PC-3 (cell line): ENCODE measurements at regions not wholly inside any gene's neighbourhood (a gene's known extent, or its start where the extent isn't known, plus 50 kb on each side); places are given as distances from the start of the nearest gene placed in this dataset.

Experiments
- EZH2 ChIP-seq: fragments of 300-600 bp; sonication (generic); IDR thresholded peaks from one replicate; pipeline ENCODE4 v1.6.1; 2017; ENCODE audit warnings: antibody characterized with exemption, mild to moderate bottlenecking, low read length; ENCODE audit not compliant: unreplicated experiment
- EZH2phosphoT487 ChIP-seq: fragments of 300-600 bp; sonication (generic); IDR thresholded peaks from 2 replicates; pipeline ENCODE4 v1.6.1; 2018; ENCODE audit warnings: mild to moderate bottlenecking, antibody characterized with exemption, low read length, borderline replicate concordance
- TF ChIP-seq, protein P1 (sequence below): fragments of 300-600 bp; sonication (generic); conservative IDR thresholded peaks from 2 replicates; pipeline ENCODE4 v1.5.1; 2017; ENCODE audit warnings: antibody characterized with exemption, low read depth, mild to moderate bottlenecking, low read length

DNA sequence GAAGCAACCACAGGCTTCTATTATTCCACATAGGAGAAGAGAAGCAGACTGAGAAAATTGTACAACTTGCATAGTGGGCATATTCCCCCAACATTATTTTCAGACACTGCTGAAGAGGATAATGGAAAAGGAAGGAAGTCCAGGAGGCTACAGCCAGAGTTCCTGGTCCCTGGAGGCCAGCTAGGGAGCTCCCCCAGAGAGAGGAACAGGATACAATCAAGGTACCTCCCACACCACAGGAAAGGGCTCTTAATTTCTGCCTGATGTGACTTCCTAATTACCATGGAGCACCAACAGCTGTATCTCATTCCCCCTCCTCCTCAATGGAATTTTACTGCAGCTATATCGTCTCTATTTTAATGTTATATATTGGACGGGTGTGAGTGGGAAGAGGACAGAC is 594.3 kb upstream of the NRSN1 start:
- TF ChIP-seq, protein P1, sequence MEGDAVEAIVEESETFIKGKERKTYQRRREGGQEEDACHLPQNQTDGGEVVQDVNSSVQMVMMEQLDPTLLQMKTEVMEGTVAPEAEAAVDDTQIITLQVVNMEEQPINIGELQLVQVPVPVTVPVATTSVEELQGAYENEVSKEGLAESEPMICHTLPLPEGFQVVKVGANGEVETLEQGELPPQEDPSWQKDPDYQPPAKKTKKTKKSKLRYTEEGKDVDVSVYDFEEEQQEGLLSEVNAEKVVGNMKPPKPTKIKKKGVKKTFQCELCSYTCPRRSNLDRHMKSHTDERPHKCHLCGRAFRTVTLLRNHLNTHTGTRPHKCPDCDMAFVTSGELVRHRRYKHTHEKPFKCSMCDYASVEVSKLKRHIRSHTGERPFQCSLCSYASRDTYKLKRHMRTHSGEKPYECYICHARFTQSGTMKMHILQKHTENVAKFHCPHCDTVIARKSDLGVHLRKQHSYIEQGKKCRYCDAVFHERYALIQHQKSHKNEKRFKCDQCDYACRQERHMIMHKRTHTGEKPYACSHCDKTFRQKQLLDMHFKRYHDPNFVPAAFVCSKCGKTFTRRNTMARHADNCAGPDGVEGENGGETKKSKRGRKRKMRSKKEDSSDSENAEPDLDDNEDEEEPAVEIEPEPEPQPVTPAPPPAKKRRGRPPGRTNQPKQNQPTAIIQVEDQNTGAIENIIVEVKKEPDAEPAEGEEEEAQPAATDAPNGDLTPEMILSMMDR = no peak
- TF ChIP-seq EZH2phosphoT487 = no peak
- TF ChIP-seq EZH2 = no peak
